Gastroesophageal sphincter (tissue), 4 donors: ENCODE measurements at regions not wholly inside any gene's neighbourhood (a gene's known extent, or its start where the extent isn't known, plus 50 kb on each side); places are given as distances from the start of the nearest gene placed in this dataset.
A peak's percentile ranks its signal among the peaks of the same experiment; 100 is the strongest.

Experiments
- ATAC-seq: fragments of 150-250 bp; one replicate; pipeline ENCODE4 v1.9.1; 2016; ENCODE audit warnings: mild to moderate bottlenecking, moderate library complexity
- H3K27ac ChIP-seq, 4 donors: fragments of 200-600 bp; sonication (generic) in 3 of 4; 1 replicate in 3 of 4; 2 replicates in 1 of 4; pipeline ENCODE4 v1.5.1; 2016 to 2019
- H3K27me3 ChIP-seq: fragments of 200-600 bp; sonication (generic); one replicate; pipeline ENCODE4 v1.5.1; 2019
- H3K36me3 ChIP-seq, 2 donors: fragments of 200-600 bp; sonication (generic); one replicate each; pipeline ENCODE4 v1.5.1; 2019; ENCODE audit warnings: control low read depth in 1 of 2
- H3K4me1 ChIP-seq, 3 donors: fragments of 200-600 bp; sonication (generic); 1 replicate in 2 of 3; 2 replicates in 1 of 3; pipeline ENCODE4 v1.5.1; 2016 to 2019; ENCODE audit warnings: control low read depth in 2 of 3
- H3K4me3 ChIP-seq, 2 donors: fragments of 200-600 bp; sonication (generic); one replicate each; pipeline ENCODE4 v1.5.1; 2019; ENCODE audit warnings: mild to moderate bottlenecking in 1 of 2, moderate library complexity in 1 of 2
- H3K9me3 ChIP-seq, 3 donors: fragments of 200-600 bp; sonication (generic); one replicate each; pipeline ENCODE4 v1.5.1; 2017 to 2019; ENCODE audit warnings: control low read depth in 2 of 3
- EP300 ChIP-seq: sonication (generic); formaldehyde crosslinking; IDR thresholded peaks from one replicate; pipeline ENCODE4 v1.6.1; 2017; ENCODE audit warnings: antibody characterized with exemption, mild to moderate bottlenecking
- POLR2A ChIP-seq, 2 donors: fragments of 450-650 bp; IDR thresholded peaks; one replicate each; pipeline ENCODE4 v1.6.1; 2017; ENCODE audit warnings: antibody characterized with exemption in 2 of 2, mild to moderate bottlenecking in 2 of 2, moderate library complexity in 1 of 2
- POLR2AphosphoS5 ChIP-seq: sonication (generic); formaldehyde crosslinking; IDR thresholded peaks from one replicate; pipeline ENCODE4 v1.6.1; 2017; ENCODE audit warnings: antibody characterized with exemption
- WGBS, 2 donors: methylation state at CpG; one replicate each; pipeline ENCODE4 v1.1.5; 2018; ENCODE audit warnings: low coverage in 1 of 2; 5-methylcytosine and 5-hydroxymethylcytosine counted together
- TF ChIP-seq, protein P1 (sequence below), 4 experiments: fragments of 200-600 bp in 2 of 4; fragments of 450-650 bp in 2 of 4; sonication (generic) in 1 of 4; IDR thresholded peaks; one replicate each; pipeline ENCODE4 v1.5.1; 2017 to 2019; ENCODE audit warnings: antibody characterized with exemption in 4 of 4, mild to moderate bottlenecking in 2 of 4, moderate library complexity in 2 of 4

DNA sequence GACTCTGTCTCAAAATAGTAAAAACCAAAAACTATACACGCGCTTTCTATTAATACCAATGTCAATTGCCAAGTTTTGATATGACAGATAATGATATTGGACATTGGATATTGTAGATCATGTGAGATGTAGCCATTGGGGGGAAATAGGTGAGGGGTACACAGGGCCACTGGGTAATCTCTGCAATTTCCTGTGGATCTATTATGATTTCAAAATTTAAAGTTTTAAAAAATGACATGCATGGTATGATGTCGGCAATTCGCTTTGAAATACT lies 266.0 kb downstream of the PARN start:
- no peak for ATAC-seq
- Histone ChIP-seq H3K4me3 (no peak overlapping the region), H3K36me3 (no peaks in the 10 kb centered on the region), H3K4me1 (peaks cover 0 to 26% (median 0%) of the 10 kb centered on the region in 3 donors), H3K27ac (no peak overlapping the region), H3K27me3 (no peaks in the 10 kb centered on the region), H3K9me3 (no peaks in the 10 kb centered on the region)
- WGBS, 2 donors, result 69 to 79% methylated on average over 4 of the region's 4 CpGs
- TF ChIP-seq, protein P1, sequence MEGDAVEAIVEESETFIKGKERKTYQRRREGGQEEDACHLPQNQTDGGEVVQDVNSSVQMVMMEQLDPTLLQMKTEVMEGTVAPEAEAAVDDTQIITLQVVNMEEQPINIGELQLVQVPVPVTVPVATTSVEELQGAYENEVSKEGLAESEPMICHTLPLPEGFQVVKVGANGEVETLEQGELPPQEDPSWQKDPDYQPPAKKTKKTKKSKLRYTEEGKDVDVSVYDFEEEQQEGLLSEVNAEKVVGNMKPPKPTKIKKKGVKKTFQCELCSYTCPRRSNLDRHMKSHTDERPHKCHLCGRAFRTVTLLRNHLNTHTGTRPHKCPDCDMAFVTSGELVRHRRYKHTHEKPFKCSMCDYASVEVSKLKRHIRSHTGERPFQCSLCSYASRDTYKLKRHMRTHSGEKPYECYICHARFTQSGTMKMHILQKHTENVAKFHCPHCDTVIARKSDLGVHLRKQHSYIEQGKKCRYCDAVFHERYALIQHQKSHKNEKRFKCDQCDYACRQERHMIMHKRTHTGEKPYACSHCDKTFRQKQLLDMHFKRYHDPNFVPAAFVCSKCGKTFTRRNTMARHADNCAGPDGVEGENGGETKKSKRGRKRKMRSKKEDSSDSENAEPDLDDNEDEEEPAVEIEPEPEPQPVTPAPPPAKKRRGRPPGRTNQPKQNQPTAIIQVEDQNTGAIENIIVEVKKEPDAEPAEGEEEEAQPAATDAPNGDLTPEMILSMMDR (IDR thresholded peaks at IDR 0.05), result no peak
- no peak for TF ChIP-seq POLR2A (IDR thresholded peaks at IDR 0.05)
- no peak for TF ChIP-seq POLR2AphosphoS5
- TF ChIP-seq EP300, result no peak

DNA sequence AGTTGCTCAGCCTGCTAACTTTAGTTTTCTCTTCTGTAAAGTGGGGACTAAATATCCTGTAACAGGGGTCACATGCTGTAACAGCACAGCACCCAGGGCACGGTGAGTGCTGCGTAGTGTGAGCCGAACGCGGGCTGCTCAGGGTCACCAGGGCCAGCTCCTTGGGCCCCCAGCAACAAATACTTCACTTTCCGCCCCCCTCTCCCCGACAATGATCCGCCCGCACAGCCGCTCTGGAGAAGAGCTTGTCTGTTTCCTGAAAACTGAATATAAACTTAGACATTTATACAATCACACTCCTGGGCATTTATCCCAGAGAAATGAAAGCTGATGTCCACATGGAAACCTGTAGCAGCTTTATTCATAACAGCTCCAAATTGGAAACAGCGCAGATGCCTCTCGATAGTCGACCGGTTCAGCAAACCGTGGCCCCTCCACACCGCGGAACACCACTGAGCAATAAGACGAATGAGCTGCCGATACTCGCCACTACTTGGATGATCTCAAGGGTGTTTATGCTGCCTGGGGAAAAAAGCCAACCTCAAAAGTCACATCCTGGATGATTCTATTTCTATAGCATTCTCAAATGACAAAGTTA lies 267.2 kb downstream of the PARN start:
- peak; percentile 25 for ATAC-seq
- H3K27me3 ChIP-seq, result no peaks in the 10 kb centered on the region
- 0 to 21% methylated on average over 8 to 10 of the region's 20 CpGs for WGBS, 2 donors
- TF ChIP-seq EP300 (no peak), POLR2A (IDR thresholded peaks at IDR 0.05) (no peak)
- no peaks in the 10 kb centered on the region for H3K36me3 ChIP-seq
- H3K9me3 ChIP-seq, result no peaks in the 10 kb centered on the region
- peak overlapping the region in 1 of 2 donors; percentile 40 for H3K4me3 ChIP-seq
- H3K4me1 ChIP-seq, result peaks cover 0 to 26% (median 0%) of the 10 kb centered on the region in 3 donors
- H3K27ac ChIP-seq, result peak overlapping the region in 3 of 4 donors; percentile 65 to 77 (median 68)

DNA sequence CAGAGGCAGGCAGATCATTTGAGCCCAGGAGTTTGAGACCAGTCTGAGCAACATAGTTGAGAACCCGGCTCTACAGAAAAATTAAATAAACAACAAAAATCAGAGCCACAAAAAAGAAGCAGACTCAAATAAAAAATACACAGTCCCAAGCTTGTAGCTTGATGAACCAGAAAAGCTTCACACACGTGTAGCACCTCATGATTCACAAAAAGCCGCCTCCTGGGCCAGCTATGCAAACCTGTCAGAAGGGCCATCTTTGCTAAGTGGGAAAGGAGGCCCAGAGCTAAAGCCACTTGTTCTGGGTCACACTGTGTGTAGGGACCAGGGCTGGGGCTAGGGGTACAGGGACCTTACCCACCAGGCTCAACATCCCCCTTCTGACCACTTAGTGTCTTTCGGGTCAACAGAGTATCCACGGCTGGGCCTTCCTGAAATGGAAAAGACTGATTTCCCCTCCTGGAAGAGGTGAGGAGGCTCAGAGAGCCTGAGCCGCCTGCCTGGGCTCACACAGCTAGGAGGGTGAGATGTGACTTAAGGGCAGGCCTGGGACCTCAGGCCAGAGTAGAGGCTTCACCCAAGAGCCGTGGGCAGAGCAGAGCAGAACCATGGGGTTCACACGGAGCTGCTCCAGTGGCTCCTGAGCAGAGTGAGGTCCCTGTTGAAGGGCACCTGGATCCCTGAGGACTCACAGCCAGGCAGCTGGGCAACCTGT lies 269.6 kb downstream of the PARN start:
- H3K9me3 ChIP-seq, result no peaks in the 10 kb centered on the region
- no peak for ATAC-seq
- TF ChIP-seq EP300 (no peak), POLR2A (IDR thresholded peaks at IDR 0.05) (no peak), POLR2AphosphoS5 (no peak)
- TF ChIP-seq, protein P1 (IDR thresholded peaks at IDR 0.05), result no peak
- no peak overlapping the region for H3K4me3 ChIP-seq
- WGBS, 2 donors, result 67 to 81% methylated on average over 3 to 4 of the region's 8 CpGs
- H3K27me3 ChIP-seq, result peaks cover 5% of the 10 kb centered on the region
- no peaks in the 10 kb centered on the region for H3K36me3 ChIP-seq
- no peak overlapping the region for H3K27ac ChIP-seq
- H3K4me1 ChIP-seq, result peaks cover 0 to 26% (median 0%) of the 10 kb centered on the region in 3 donors

DNA sequence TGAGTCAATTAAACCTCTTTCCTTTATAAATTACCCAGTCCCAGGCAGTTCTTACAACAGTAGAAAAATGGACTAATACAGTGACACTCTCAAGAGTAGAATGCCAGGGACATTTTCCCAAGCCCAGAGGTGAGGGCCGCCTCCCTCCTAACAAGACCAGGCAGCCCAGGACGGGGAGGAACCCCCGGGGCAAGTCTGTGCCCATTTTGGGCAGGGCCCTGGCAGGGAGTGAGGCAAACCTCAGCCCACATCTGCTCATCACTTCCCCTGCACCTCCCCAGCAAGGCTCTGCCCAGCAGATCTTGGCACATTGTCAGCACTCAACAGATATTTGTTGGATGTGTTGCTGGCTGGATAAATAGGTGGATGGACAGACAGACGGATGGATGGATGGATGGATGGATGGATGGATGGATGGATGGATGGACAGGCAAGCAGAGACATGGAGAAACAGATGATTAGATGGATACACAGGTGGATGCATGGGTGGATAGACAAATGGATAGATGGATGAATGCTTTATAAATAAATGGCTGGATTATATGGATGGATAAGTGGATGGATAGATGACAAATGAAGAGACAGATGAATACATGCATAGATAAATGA lies 271.3 kb downstream of the PARN start:
- peaks cover 5% of the 10 kb centered on the region for H3K27me3 ChIP-seq
- H3K36me3 ChIP-seq, result no peaks in the 10 kb centered on the region
- TF ChIP-seq, protein P1 (IDR thresholded peaks at IDR 0.05), result no peak
- TF ChIP-seq EP300 (no peak), POLR2A (IDR thresholded peaks at IDR 0.05) (no peak), POLR2AphosphoS5 (no peak)
- no peak overlapping the region for H3K27ac ChIP-seq
- ATAC-seq, result no peak
- H3K4me1 ChIP-seq, result peaks cover 0 to 25% (median 0%) of the 10 kb centered on the region in 3 donors
- no peak overlapping the region for H3K4me3 ChIP-seq
- 30% methylated on average over 1 of the region's 4 CpGs; no CpG with 5 or more reads in 1 of the 2 donors for WGBS, 2 donors
- no peaks in the 10 kb centered on the region for H3K9me3 ChIP-seq

DNA sequence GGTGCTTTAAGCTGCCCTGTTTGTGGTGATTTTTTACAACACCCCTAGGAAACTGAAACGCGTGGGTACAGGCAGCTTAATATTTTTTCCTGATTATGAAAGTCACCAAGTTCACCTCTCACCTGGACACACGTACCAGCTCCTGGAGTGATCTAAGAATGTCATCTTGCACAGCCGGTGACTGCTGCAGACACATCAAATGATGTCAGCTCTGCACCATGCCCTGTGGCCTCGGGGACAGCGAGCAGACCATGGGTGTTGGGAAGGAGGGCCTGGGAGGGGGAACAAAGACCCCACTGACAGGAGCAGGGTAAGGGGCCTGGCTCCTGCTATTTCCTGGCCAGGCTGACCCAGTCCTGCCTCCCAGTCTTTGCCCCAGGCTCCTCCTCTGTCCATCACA lies 272.7 kb downstream of the PARN start:
- peaks cover 5% of the 10 kb centered on the region for H3K27me3 ChIP-seq
- H3K36me3 ChIP-seq, result no peaks in the 10 kb centered on the region
- H3K4me3 ChIP-seq, result no peak overlapping the region
- H3K9me3 ChIP-seq, result no peaks in the 10 kb centered on the region
- peaks cover 0 to 11% (median 0%) of the 10 kb centered on the region in 3 donors for H3K4me1 ChIP-seq
- no CpG with 5 or more reads among the region's 6 CpGs for WGBS, 2 donors
- H3K27ac ChIP-seq, result no peak overlapping the region
- no peak for ATAC-seq
- TF ChIP-seq, protein P1 (IDR thresholded peaks at IDR 0.05), result no peak
- TF ChIP-seq POLR2AphosphoS5 (no peak), POLR2A (IDR thresholded peaks at IDR 0.05) (no peak), EP300 (no peak)
